Thyroid gland (tissue), 4 donors: ENCODE measurements at regions not wholly inside any gene's neighbourhood (a gene's known extent, or its start where the extent isn't known, plus 50 kb on each side); places are given as distances from the start of the nearest gene placed in this dataset.

Experiments used
- DNase-seq, 2 donors: peaks; one replicate each; pipeline ENCODE4 v3.0.0-alpha.2; 2019
- H3K27ac ChIP-seq, 3 donors: fragments of 200-600 bp; sonication (generic); 1 replicate in 2 of 3; 2 replicates in 1 of 3; pipeline ENCODE4 v1.5.1; 2016 to 2019; ENCODE audit warnings: mild to moderate bottlenecking in 1 of 3, moderate library complexity in 1 of 3
- H3K27me3 ChIP-seq: fragments of 200-600 bp; sonication (generic); one replicate; pipeline ENCODE4 v1.5.1; 2019
- H3K36me3 ChIP-seq, 2 donors: fragments of 200-600 bp; sonication (generic); one replicate each; pipeline ENCODE4 v1.5.1; 2016 to 2019
- H3K4me1 ChIP-seq, 2 donors: fragments of 200-600 bp; sonication (generic); one replicate each; pipeline ENCODE4 v1.5.1; 2017 to 2019
- H3K4me3 ChIP-seq, 3 donors: fragments of 200-600 bp; sonication (generic); replicated peaks in 1 of 3; 1 replicate in 2 of 3; 2 replicates in 1 of 3; pipeline ENCODE4 v1.5.1; 2016; ENCODE audit warnings: mild to moderate bottlenecking in 1 of 3
- H3K9me3 ChIP-seq: fragments of 200-600 bp; sonication (generic); one replicate; pipeline ENCODE4 v1.5.1; 2017
- CTCF ChIP-seq, 6 experiments: fragments of 200-600 bp in 3 of 6; fragments of 450-650 bp in 3 of 6; sonication (generic) in 3 of 6; IDR thresholded peaks; one replicate each; pipeline ENCODE4 v1.5.1; 2016 to 2019; ENCODE audit warnings: antibody characterized with exemption in 6 of 6, mild to moderate bottlenecking in 2 of 6, inconsistent platforms in 1 of 6, moderate library complexity in 1 of 6
- POLR2A ChIP-seq, 2 donors: fragments of 450-650 bp; IDR thresholded peaks; one replicate each; pipeline ENCODE4 v1.6.1; 2017; ENCODE audit warnings: antibody characterized with exemption in 2 of 2, mild to moderate bottlenecking in 2 of 2, moderate library complexity in 1 of 2
- WGBS, 2 donors: methylation state at CpG; one replicate each; pipeline ENCODE4 v1.1.5; 2017; 5-methylcytosine and 5-hydroxymethylcytosine counted together
- intact Hi-C: fragments of 100-400 bp; cut with DNase I; formaldehyde crosslinking; loops from one replicate; pipeline ENCODE4 v1.15.1; 2023

GRCh38 chr18:51731070-51731469 is 533.6 kb upstream of the MEX3C start:
- no peaks in the 10 kb centered on the region for H3K36me3 ChIP-seq
- H3K9me3 ChIP-seq, result no peaks in the 10 kb centered on the region
- DNase-seq, result no peak
- no peaks in the 10 kb centered on the region for H3K27me3 ChIP-seq
- intact Hi-C loops, result no loop called here
- WGBS, 2 donors, result 82 to 84% methylated on average over 4 of the region's 4 CpGs
- TF ChIP-seq CTCF (IDR thresholded peaks at IDR 0.05) (no peak), POLR2A (IDR thresholded peaks at IDR 0.05) (no peak)
- H3K4me3 ChIP-seq, result no peak overlapping the region
- no peak overlapping the region for H3K27ac ChIP-seq
- H3K4me1 ChIP-seq, result no peaks in the 10 kb centered on the region

- no peak overlapping the region for H3K27ac ChIP-seq
- H3K4me3 ChIP-seq, result no peak overlapping the region
- H3K27me3 ChIP-seq, result no peaks in the 10 kb centered on the region
- intact Hi-C loops, result no loop called here
- no peaks in the 10 kb centered on the region for H3K36me3 ChIP-seq
- TF ChIP-seq CTCF (IDR thresholded peaks at IDR 0.05) (no peak), POLR2A (IDR thresholded peaks at IDR 0.05) (no peak)
- no peak for DNase-seq
- H3K9me3 ChIP-seq, result no peaks in the 10 kb centered on the region
- WGBS, 2 donors, result 71 to 73% methylated on average over 3 of the region's 3 CpGs
- no peaks in the 10 kb centered on the region for H3K4me1 ChIP-seq
Measured at GRCh38 chr18:51734576-51734975, 537.1 kb upstream of the MEX3C start.

DNA sequence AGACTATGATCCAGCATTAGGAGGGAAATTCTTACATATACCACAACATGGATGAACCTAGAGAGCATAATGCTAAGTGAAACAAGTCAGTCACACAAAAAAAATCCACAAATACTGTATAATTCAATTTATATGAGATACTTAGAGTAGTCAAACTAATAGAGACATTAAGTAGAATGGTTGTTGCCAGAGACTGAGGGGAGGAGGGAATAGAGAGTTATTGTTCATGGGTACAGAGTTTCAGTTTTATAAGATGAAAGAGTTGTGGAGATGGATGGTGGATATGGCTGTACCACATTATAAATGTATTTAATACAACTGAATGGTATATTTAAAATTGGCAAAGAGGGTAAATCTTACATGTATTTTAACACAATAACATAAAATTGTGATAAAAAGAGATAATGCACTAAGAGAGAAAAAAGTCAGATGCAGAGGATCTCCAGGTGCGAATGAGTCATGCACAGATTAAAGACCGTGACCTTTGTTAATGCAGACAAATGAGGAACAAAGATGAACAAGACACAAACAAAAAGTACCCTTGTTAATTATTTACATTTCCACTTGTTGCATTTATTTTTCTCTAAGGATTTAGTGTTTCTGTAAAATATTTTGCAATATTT is 541.7 kb upstream of the MEX3C start:
- WGBS, 2 donors, result 92 to 95% methylated on average over 2 of the region's 2 CpGs
- no peaks in the 10 kb centered on the region for H3K36me3 ChIP-seq
- TF ChIP-seq POLR2A (IDR thresholded peaks at IDR 0.05) (no peak), CTCF (IDR thresholded peaks at IDR 0.05) (no peak)
- no peak overlapping the region for H3K4me3 ChIP-seq
- H3K27me3 ChIP-seq, result no peaks in the 10 kb centered on the region
- no peaks in the 10 kb centered on the region for H3K4me1 ChIP-seq
- no peaks in the 10 kb centered on the region for H3K9me3 ChIP-seq
- intact Hi-C loops, result no loop called here
- no peak overlapping the region for H3K27ac ChIP-seq
- DNase-seq, result no peak

DNA sequence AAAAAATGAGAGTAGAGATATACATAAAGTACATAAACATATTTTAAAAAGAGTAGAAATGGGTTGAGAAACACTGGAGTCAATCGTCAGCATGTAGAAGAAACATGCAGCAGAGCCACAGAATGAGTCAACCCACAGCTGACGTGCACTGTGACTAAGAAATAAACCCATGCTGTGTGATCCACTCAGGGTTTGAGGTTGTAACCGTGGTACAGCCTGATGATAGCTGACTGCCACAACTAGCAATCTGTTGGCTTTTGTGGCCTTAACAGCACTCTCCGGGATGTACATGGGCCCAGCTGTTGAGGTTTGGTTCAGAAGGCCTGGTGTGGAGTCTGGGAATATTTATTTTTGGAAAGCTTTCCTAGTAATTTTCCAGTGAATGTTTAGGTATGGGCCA is 554.4 kb upstream of the MEX3C start:
- 85 to 93% methylated on average over 4 of the region's 4 CpGs for WGBS, 2 donors
- intact Hi-C loops, result no loop called here
- TF ChIP-seq CTCF (IDR thresholded peaks at IDR 0.05) (no peak), POLR2A (IDR thresholded peaks at IDR 0.05) (no peak)

GRCh38 chr18:51753365-51754057 is 556.0 kb upstream of the MEX3C start:
- H3K4me3 ChIP-seq, result no peak overlapping the region

More for the DNA sequence above, 554.4 kb upstream of the MEX3C start:
- H3K36me3 ChIP-seq, result no peaks in the 10 kb centered on the region
- no peak overlapping the region for H3K27ac ChIP-seq
- no peaks in the 10 kb centered on the region for H3K27me3 ChIP-seq
- no peaks in the 10 kb centered on the region for H3K4me1 ChIP-seq
- no peaks in the 10 kb centered on the region for H3K9me3 ChIP-seq
- H3K4me3 ChIP-seq, result no peak overlapping the region
- DNase-seq, result no peak

More at GRCh38 chr18:51753365-51754057, 556.0 kb upstream of the MEX3C start:
- no peak overlapping the region for H3K27ac ChIP-seq
- H3K27me3 ChIP-seq, result no peaks in the 10 kb centered on the region
- H3K9me3 ChIP-seq, result no peaks in the 10 kb centered on the region
- WGBS, 2 donors, result 61 to 65% methylated on average over 5 of the region's 5 CpGs
- TF ChIP-seq CTCF (IDR thresholded peaks at IDR 0.05) (no peak), POLR2A (IDR thresholded peaks at IDR 0.05) (no peak)
- H3K36me3 ChIP-seq, result no peaks in the 10 kb centered on the region
- intact Hi-C loops, result no loop called here
- no peak for DNase-seq
- H3K4me1 ChIP-seq, result no peaks in the 10 kb centered on the region
